ENCODE measurements at regions not wholly inside any gene's neighbourhood (a gene's known extent, or its start where the extent isn't known, plus 50 kb on each side); places are given as distances from the start of the nearest gene placed in this dataset.

DNA sequence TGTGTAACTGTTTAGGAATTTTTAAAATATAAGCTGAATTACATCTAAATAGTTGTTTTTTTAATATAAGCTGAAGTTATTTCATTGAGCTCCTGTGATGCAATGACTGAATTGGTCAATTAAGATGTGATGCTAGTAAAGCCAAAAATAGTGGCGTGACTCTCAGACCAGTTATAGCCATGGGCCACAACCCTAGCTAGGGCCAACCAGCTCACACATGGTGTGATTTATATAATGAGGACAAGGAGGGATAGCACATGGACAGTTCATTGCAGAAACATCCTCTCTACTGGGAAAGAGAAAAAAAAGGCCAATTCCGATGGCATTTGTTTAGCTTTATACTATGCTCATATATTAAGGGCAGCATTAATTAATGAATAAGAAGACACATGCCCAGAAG is 119.3 kb upstream of the PROX1 start (continued):
- TF ChIP-seq TSHZ2 (CRISPR knock-in tag; IDR thresholded peaks at IDR 0.05), result no peak
- TF ChIP-seq OSR1 (CRISPR knock-in tag; IDR thresholded peaks at IDR 0.05), result no peak
- no peak for TF ChIP-seq POU6F1 (CRISPR knock-in tag; IDR thresholded peaks at IDR 0.05; ENCODE audit: borderline replicate concordance, low read depth)

DNA sequence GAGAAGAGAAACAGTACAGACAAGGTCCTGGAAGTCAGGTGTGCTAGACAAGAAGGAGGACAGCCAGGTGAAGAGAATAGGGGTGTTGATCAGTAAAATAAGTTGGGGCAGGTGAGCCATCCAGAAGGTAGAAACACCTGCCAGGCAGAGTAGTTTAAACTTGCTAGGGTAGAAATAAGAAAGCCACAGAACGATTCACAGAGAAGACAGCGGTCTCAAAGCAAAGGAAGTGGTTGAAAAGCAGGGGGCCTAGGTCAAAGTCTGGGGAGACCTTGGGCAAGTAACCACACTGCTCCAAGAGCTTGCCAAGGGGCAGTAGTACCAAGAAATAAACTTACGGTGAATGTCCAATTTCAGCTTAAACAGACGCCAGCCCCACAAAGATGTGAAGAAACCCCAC is 116.6 kb upstream of the PROX1 start:
- no peak for TF ChIP-seq RARB (CRISPR knock-in tag; IDR thresholded peaks at IDR 0.05)
- TF ChIP-seq, protein P1, sequence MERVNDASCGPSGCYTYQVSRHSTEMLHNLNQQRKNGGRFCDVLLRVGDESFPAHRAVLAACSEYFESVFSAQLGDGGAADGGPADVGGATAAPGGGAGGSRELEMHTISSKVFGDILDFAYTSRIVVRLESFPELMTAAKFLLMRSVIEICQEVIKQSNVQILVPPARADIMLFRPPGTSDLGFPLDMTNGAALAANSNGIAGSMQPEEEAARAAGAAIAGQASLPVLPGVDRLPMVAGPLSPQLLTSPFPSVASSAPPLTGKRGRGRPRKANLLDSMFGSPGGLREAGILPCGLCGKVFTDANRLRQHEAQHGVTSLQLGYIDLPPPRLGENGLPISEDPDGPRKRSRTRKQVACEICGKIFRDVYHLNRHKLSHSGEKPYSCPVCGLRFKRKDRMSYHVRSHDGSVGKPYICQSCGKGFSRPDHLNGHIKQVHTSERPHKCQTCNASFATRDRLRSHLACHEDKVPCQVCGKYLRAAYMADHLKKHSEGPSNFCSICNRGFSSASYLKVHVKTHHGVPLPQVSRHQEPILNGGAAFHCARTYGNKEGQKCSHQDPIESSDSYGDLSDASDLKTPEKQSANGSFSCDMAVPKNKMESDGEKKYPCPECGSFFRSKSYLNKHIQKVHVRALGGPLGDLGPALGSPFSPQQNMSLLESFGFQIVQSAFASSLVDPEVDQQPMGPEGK (CRISPR knock-in tag; IDR thresholded peaks at IDR 0.05; ENCODE audit: borderline replicate concordance), result no peak
- TF ChIP-seq ZC3H10 (CRISPR knock-in tag; IDR thresholded peaks at IDR 0.05), result no peak
- no peak for TF ChIP-seq CREB5 (CRISPR knock-in tag; IDR thresholded peaks at IDR 0.05; ENCODE audit: low read depth)
- TF ChIP-seq ZFP30 (CRISPR knock-in tag; IDR thresholded peaks at IDR 0.05), result no peak
- no peak for TF ChIP-seq CSDC2 (CRISPR knock-in tag; IDR thresholded peaks at IDR 0.05)
- no peak for TF ChIP-seq ESRRG (CRISPR knock-in tag; IDR thresholded peaks at IDR 0.05)
- no peak for TF ChIP-seq ZNF8 (CRISPR knock-in tag; IDR thresholded peaks at IDR 0.05)
- TF ChIP-seq PPARA (CRISPR knock-in tag; IDR thresholded peaks at IDR 0.05; ENCODE audit: borderline replicate concordance), result no peak
- no peak for TF ChIP-seq TCF4 (CRISPR knock-in tag; IDR thresholded peaks at IDR 0.05; ENCODE audit: borderline replicate concordance)
- no peak for TF ChIP-seq ISL1 (CRISPR knock-in tag; IDR thresholded peaks at IDR 0.05)
- no peak for TF ChIP-seq ZNF70 (CRISPR knock-in tag; IDR thresholded peaks at IDR 0.05)
- no peak for TF ChIP-seq POU6F1 (CRISPR knock-in tag; IDR thresholded peaks at IDR 0.05; ENCODE audit: borderline replicate concordance, low read depth)
- ATAC-seq, result no peak

DNA sequence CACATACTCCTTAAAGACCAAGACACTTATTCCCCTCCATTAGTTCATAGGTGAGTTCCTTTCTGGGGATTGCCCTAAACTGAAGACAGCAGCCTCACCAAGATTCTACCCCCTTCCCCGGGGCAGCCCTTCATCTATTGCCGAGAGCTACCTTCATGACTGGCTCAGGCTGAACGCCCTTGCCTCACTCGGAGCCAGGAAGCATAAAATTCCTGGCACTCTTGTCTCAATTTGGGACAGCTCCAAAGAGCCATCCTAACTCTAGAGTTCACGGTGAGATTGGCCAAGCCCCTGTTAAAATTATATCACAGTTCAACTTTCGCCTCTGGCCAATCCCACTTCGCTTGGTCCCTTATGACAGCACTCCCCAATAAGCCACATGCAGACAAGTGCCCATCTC is 113.0 kb upstream of the PROX1 start:
- ATAC-seq, result no peak
- TF ChIP-seq SNAI2 (CRISPR knock-in tag; IDR thresholded peaks at IDR 0.05) (no peak), GLIS3 (CRISPR knock-in tag; IDR thresholded peaks at IDR 0.05) (no peak), ZFP30 (CRISPR knock-in tag; IDR thresholded peaks at IDR 0.05) (no peak), ESRRG (CRISPR knock-in tag; IDR thresholded peaks at IDR 0.05) (no peak), OSR1 (CRISPR knock-in tag; IDR thresholded peaks at IDR 0.05) (no peak), ZNF8 (CRISPR knock-in tag; IDR thresholded peaks at IDR 0.05) (no peak), PPARA (CRISPR knock-in tag; IDR thresholded peaks at IDR 0.05; ENCODE audit: borderline replicate concordance) (no peak), POU6F1 (CRISPR knock-in tag; IDR thresholded peaks at IDR 0.05; ENCODE audit: borderline replicate concordance, low read depth) (no peak), TOX (CRISPR knock-in tag; IDR thresholded peaks at IDR 0.05; ENCODE audit: borderline replicate concordance) (no peak), ZNF70 (CRISPR knock-in tag; IDR thresholded peaks at IDR 0.05) (no peak), TCF4 (CRISPR knock-in tag; IDR thresholded peaks at IDR 0.05; ENCODE audit: borderline replicate concordance) (no peak), TSHZ2 (CRISPR knock-in tag; IDR thresholded peaks at IDR 0.05) (no peak), ZFP3 (CRISPR knock-in tag; IDR thresholded peaks at IDR 0.05) (no peak), CSDC2 (CRISPR knock-in tag; IDR thresholded peaks at IDR 0.05) (no peak), ISL1 (CRISPR knock-in tag; IDR thresholded peaks at IDR 0.05) (no peak), ARNTL (CRISPR knock-in tag; IDR thresholded peaks at IDR 0.05; ENCODE audit: borderline replicate concordance, low read depth) (no peak), ZC3H10 (CRISPR knock-in tag; IDR thresholded peaks at IDR 0.05) (no peak), ZNF565 (CRISPR knock-in tag; conservative IDR thresholded peaks at IDR 0.05; ENCODE audit: low read depth) (no peak)
- TF ChIP-seq, protein P1 (CRISPR knock-in tag; IDR thresholded peaks at IDR 0.05; ENCODE audit: borderline replicate concordance), result no peak

All from SK-N-SH treated with all-trans-retinoic acid at 6 μM for 48 hours (cell line).